ENCODE measurements at regions not wholly inside any gene's neighbourhood (a gene's known extent, or its start where the extent isn't known, plus 50 kb on each side); places are given as distances from the start of the nearest gene placed in this dataset.
"Not testable (repeated sequence)": the region's sequence is repeated elsewhere in the genome, so short reads cannot be mapped to it uniquely, and the experiment has no call there.

- DNase-seq = no peak
These were observed 384.4 kb downstream of the TCERG1L start for GRCh38 chr10:130927157-130927556.

GRCh38 chr10:130928306-130928705, 383.2 kb downstream of the TCERG1L start:
- no peak for DNase-seq

- no peak for DNase-seq
These were observed 381.8 kb downstream of the TCERG1L start for GRCh38 chr10:130929422-130930325.

- no peak for DNase-seq
These were observed 380.7 kb downstream of the TCERG1L start for GRCh38 chr10:130930821-130931220.

- no peak for DNase-seq
These were observed 380.3 kb downstream of the TCERG1L start for GRCh38 chr10:130931256-130931655.

GRCh38 chr10:130932326-130933007, 379.1 kb downstream of the TCERG1L start:
- DNase-seq = no peak

GRCh38 chr10:130933008-130933390, 378.5 kb downstream of the TCERG1L start:
- DNase-seq = no peak

GRCh38 chr10:130934293-130935127, 377.0 kb downstream of the TCERG1L start:
- DNase-seq = peak; percentile 62

- no peak for DNase-seq
These were observed 376.4 kb downstream of the TCERG1L start for GRCh38 chr10:130935128-130935439.

- DNase-seq = no peak
These were observed 375.5 kb downstream of the TCERG1L start for GRCh38 chr10:130935897-130936550.

- no peak for DNase-seq
These were observed 374.7 kb downstream of the TCERG1L start for GRCh38 chr10:130936851-130937250.

- no peak for DNase-seq
These were observed 373.5 kb downstream of the TCERG1L start for GRCh38 chr10:130938051-130938450.

- DNase-seq = not testable (repeated sequence)
These were observed 372.6 kb downstream of the TCERG1L start for GRCh38 chr10:130938891-130939290.

GRCh38 chr10:130941886-130942285, 369.6 kb downstream of the TCERG1L start:
- no peak for DNase-seq

- DNase-seq = no peak
These were observed 359.4 kb downstream of the TCERG1L start for GRCh38 chr10:130952086-130952485.

- DNase-seq = no peak
These were observed 357.1 kb downstream of the TCERG1L start for GRCh38 chr10:130954326-130954905.

GRCh38 chr10:130956251-130956650, 355.3 kb downstream of the TCERG1L start:
- no peak for DNase-seq

GRCh38 chr10:130957423-130957822, 354.1 kb downstream of the TCERG1L start:
- DNase-seq = no peak

GRCh38 chr10:130958003-130958402, 353.5 kb downstream of the TCERG1L start:
- no peak for DNase-seq

GRCh38 chr10:130958981-130959751, 352.4 kb downstream of the TCERG1L start:
- DNase-seq = no peak

GRCh38 chr10:130959752-130960195, 351.7 kb downstream of the TCERG1L start:
- no peak for DNase-seq

- no peak for DNase-seq
These were observed 351.0 kb downstream of the TCERG1L start for GRCh38 chr10:130960531-130960930.
